HG03575 (cell line): ENCODE measurements at regions not wholly inside any gene's neighbourhood (a gene's known extent, or its start where the extent isn't known, plus 50 kb on each side); places are given as distances from the start of the nearest gene placed in this dataset.

Experiments used
- ATAC-seq: cut with Tn5 transposase; IDR thresholded peaks from one replicate; pipeline ENCODE4 v1.9.1; 2021; ENCODE audit not compliant: unreplicated experiment, insufficient number of reproducible peaks, low FRiP score; ENCODE audit errors: extremely low read depth

DNA sequence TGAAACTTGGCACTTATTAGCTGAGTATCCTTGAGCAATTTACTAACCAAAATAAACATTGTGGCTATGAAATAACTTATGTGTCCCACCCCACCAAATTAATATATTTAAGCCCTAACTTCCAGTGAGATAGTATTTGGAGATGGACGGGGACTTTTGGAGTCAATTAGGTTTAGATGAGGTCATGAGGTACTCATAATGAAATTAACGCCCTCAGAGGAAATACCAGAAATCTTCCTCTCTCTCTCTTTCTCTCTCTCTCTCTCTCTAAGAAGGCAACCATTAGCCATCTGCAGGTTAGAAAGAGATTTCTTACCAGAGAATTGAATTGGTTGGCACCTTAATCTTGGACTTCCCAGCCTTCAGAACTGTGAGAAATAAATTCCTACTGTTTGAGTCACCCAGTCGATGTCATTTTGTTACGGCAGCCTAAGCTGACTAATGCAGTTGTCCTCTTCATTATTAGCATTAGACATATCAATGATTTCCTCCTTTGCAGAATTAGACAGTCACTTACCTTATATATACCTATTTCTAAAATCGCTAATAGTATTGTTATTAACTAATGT lies 1284.0 kb downstream of the FAM181B start:
- no peak for ATAC-seq

DNA sequence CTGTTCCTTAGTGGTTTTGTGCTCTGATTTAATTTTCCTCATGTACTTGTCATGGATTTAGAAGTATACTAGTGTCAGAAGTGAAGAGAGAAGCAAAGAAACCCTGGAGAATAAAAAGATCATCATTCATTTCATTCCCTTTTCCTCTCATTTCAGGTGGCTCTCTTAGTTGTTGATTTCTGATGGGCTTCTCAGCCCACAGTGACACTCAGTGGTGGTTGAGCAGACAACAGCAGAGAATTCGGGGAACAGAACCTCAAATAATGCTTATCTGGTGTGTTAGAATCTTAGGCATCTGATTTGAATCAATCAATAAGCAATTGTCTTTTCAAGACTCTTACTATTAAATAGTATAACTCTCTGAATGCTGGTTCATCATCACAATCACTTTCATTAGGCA lies 1289.4 kb downstream of the FAM181B start:
- no peak for ATAC-seq

- ATAC-seq, result no peak
Observed at GRCh38 chr11:81432333-81432732, 1301.3 kb downstream of the FAM181B start.

GRCh38 chr11:81424822-81425221 lies 1308.8 kb downstream of the FAM181B start:
- ATAC-seq, result no peak

- ATAC-seq, result no peak
Observed at GRCh38 chr11:81422402-81422801, 1311.3 kb downstream of the FAM181B start.

DNA sequence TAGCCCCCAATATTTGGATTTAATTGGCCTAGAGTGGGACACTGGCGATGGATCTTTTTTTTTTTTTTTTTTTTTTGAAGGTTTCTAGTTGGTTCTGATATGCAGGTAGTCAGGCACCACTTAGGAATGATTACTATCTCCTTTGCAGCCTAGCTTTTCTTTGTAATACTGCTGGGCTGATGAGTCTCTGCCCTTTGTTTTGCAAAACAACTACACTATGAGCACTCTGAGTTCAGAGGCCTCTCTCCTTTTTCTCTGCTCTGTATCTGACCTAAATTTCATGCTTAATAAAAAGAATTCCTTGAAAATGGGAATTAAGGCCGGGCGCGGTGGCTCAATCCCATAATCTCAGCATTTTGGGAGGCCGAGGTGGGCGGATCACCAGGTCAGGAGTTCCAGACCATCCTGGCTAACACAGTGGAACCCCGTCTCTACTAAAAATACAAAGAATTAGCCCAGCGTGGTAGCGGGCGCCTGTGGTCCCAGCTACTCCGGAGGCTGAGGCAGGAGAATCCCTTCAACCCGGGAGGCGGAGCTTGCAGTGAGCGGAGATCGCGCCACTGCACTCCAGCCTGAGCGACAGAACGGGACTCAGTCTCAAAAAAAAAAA lies 1312.3 kb downstream of the FAM181B start:
- ATAC-seq, result no peak

DNA sequence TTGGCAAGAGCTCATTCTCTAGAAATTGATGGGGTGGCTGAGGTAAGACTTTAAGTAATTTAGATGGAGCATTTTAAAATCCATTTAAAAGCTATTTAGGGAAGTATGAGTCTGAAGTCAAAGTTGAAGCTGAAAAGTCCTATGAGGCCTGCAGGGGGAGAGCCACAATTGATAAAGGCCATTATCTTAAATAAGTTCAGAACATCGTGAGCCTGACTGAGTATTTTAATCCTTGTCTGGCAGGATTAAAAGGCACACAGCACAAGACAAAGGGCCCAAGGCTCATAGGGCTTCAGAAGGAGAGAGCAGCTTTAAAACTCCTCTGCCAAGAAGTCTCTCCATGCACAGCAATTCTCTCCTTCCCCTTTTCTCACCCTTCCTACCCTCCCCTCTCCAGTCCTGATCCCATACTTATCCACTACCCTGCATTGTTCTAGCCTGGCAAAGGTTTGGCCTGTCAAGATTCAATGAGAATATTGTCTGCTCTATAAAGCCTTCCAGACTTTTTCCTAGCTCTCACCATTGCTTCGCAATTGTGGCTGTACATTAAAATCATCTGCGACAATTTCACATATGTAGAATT lies 1312.9 kb downstream of the FAM181B start:
- no peak for ATAC-seq

- ATAC-seq, result no peak
Observed at GRCh38 chr11:81397316-81397715, 1336.3 kb downstream of the FAM181B start.

DNA sequence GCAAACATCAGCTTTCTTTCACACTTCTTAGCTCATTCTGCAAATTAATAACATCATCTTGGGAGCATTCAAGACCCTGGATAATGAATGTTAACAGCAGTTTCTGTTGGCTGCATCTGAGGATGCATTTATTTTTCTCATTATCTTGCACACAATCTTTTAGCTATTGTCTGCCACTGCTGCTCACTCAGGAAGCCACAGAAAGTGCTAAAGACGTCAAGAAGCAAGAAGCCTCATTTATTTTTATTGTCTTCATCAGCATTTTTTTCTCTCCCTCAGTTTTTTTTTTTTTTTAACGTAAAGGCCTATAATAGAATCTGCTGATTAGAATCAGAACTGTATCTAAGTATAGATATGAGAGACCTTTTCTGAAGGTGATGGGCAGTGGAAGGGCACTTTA lies 1339.4 kb downstream of the FAM181B start:
- ATAC-seq, result no peak

DNA sequence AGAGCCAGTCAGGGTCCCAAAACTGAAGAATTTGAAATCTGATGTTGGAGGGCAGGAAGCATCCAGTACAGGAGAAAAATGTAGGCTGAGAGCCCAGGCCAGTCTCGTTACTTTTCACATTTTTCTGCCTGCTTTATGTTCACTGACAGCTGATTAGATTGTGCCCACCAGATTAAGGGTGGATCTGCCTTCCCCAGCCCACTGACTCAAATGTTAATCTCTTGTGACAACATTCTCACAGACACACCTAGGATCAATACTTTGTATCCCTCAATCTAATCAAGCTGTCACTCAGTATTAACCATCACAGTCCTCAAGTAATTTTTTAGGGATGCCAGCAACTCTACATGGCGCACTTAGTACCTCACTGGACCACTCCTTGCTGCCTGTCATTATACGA lies 1345.3 kb downstream of the FAM181B start:
- ATAC-seq, result no peak

- no peak for ATAC-seq
Observed at GRCh38 chr11:81380395-81380794, 1353.3 kb downstream of the FAM181B start.

DNA sequence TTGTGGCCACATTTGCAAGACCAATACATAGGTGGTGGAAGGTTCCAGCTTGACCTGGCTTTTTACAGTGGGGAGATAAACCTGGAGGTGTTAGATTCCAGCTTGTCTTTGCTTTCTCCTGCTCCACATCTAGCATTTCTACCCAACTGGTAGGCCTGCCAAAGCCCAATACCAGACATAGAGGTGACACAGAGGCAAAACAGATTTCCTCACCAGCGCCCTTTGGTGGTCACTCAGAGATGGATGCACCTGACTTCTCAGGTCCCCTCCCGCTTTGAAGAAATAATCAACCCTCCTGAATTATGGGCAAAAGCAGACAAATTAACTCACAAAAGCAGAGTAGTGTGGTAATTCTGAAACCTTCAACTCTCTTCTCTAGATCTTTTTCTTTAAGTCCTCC lies 1356.2 kb downstream of the FAM181B start:
- ATAC-seq, result no peak

GRCh38 chr11:81373986-81374385 lies 1359.7 kb downstream of the FAM181B start:
- ATAC-seq, result no peak

GRCh38 chr11:81368192-81368591 lies 1365.5 kb downstream of the FAM181B start:
- no peak for ATAC-seq

DNA sequence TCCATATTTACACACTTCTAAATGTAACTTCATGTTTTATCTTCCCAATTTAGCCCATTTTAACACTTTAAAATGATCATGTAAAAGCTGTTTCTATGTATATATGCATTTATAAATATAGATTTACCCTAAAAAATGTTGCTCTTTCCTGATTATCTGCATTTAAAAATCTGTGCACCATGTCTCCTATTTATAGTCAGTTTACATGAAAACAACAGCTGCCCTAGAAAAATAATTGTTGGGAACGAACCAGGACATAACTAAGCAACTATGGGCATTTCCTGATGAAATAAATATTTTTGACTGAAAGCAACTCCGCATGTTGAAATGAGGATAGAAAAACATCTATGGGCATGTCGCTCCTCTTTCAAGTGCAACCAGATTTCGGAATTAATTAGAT lies 1368.2 kb downstream of the FAM181B start:
- no peak for ATAC-seq

DNA sequence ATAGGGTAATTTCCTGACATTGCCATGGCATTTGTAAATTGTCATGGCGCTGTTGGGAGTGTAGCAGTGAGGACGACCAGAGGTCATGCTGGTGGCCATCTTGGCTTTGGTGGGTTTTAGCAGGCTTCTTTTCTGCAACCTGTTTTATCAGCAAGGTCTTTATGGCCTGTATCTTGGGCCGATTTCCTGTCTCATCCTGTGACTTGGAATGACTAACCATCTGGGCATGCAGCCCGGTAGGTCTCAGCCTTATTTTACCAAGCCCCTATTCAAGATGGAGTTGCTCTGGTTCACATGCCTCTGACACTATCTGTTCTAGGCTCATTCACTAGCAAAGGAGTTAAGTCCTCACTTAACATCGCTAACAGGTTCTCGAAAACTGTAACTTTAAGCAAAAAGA lies 1374.2 kb downstream of the FAM181B start:
- no peak for ATAC-seq

DNA sequence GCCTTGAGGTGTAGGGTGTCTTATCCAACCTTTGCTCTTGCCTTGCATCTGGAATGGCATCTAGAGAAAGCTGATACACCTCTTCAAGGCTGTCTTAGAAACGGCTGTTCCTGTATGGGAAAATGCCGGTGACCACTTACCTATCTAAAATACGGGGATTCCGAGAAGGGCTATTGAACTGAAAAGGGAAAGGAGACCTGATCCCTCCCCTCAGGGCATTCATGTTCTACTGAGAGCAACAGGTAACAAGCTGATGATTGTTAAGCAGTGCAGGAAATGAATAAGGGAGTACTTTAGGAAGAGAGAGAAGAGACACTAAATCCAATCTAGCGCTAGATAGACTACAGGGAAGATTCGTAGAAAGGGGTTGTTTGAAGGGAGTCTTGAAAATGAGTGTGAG lies 1388.1 kb downstream of the FAM181B start:
- ATAC-seq, result no peak

GRCh38 chr11:81342966-81343365 lies 1390.7 kb downstream of the FAM181B start:
- ATAC-seq, result no peak

GRCh38 chr11:81340225-81340624 lies 1393.4 kb downstream of the FAM181B start:
- no peak for ATAC-seq

DNA sequence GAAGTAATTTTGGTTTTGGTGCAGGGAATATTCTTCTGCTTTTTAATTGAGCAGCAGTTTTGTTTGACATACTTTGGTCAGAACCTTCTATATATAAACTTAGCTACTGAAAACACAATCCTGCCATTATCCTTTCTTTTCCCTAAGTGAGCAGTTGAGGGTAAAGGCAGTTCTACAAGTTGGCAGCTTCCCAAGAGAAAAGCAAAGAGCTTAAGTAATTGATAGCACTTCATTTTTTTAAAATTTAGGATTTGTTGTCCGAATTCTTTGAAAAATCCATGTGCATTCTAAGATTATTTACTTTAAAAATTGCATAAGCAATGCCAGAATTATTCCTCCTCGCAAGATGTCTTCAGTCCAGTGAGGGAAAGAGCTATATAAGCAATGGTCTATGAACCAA lies 1394.1 kb downstream of the FAM181B start:
- ATAC-seq, result no peak

- ATAC-seq, result no peak
Observed at GRCh38 chr11:81337756-81338155, 1395.9 kb downstream of the FAM181B start.
